GM21360 (cell line): ENCODE measurements at regions not wholly inside any gene's neighbourhood (a gene's known extent, or its start where the extent isn't known, plus 50 kb on each side); places are given as distances from the start of the nearest gene placed in this dataset.
A peak's percentile ranks its signal among the peaks of the same experiment; 100 is the strongest.

Experiments
- ATAC-seq: cut with Tn5 transposase; IDR thresholded peaks from one replicate; pipeline ENCODE4 v1.9.1; 2021; ENCODE audit warnings: mild to moderate bottlenecking, moderate library complexity; ENCODE audit not compliant: unreplicated experiment

DNA sequence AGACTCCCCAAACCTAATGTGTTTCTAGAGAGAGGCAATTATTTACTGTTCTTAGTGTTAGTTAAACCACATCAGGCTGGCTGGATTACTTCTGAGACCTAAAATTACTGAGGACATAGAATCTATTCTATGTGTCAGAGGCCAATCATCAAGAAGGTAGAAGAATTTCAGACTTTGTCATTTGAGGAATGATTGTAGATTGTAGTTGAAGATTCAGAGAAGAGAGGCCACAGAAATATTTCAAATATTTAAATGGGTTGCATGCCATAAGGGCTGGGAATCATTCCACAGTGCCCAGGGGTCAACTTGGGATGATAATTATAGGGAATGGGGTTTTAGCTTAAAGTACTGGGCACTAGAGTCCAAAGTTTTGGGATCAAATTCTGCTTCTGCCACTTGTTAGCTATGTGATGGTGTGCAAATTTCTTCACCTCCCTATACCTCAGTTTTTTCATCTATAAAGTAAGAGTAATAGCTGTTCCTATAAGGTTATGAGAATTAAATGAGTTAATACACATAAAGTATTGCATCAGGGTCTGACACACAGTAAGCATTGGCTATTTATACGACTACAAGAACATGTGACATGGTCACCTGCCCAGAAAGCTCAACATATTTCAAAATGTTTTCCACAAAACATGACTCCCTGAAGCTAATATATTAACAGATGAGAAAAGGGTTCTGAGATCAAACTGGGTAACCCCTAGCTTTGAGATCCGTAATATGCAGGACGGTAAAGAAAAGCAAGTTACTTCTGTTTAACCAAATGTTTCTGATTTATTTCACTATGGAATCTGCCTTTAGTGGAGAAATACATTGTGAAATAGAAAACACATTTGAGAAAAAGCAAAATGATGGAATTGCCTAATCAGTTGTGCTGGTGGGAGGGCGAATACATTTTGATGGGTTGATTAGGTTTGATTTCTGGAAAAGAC, 69.7 kb upstream of the SPAG17 start:
- no peak for ATAC-seq

GRCh38 chr1:118254001-118254400, 69.0 kb upstream of the SPAG17 start:
- no peak for ATAC-seq

- no peak for ATAC-seq
Measured at GRCh38 chr1:118253053-118253915, 68.3 kb upstream of the SPAG17 start.

- no peak for ATAC-seq
Measured at GRCh38 chr1:118252624-118253023, 67.6 kb upstream of the SPAG17 start.

DNA sequence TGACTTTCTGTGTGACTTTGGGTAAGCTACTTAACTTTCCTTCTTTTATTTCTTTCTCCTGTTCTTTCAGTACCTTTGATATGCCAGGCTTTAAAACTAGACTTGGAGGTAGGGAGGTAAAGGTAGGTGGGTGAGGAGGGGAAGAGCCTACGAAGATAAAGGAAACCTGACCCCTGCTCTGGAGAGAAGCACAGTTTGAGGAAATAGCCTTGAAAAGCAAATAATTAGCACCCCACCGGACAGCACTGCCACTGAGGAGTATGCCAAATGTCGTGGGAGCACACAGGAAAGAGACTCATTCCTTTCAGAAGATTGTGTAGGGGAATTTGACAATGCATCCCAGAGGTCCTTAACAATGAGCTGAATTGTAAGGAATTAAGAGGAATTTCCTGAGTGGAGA, 65.2 kb upstream of the SPAG17 start:
- no peak for ATAC-seq

DNA sequence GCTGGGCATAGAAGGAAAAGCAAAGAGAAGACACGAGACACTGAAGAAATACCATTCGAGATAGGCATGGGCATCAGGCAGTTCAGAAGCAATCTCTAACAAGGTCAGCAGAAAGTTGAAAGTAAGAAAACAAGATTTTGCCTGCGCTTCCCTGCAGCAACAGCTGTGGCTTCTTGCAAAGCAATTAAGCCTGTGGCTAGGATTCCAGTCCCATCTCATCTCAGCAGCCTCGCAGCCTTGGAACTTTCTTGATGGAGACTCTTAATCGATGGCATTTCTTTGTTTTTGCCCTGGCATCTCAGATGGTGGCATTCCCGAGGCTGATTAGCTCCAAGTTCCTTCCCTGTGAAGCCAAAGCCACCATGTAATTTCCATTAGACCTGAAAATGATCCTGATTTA, 64.6 kb upstream of the SPAG17 start:
- ATAC-seq = no peak

DNA sequence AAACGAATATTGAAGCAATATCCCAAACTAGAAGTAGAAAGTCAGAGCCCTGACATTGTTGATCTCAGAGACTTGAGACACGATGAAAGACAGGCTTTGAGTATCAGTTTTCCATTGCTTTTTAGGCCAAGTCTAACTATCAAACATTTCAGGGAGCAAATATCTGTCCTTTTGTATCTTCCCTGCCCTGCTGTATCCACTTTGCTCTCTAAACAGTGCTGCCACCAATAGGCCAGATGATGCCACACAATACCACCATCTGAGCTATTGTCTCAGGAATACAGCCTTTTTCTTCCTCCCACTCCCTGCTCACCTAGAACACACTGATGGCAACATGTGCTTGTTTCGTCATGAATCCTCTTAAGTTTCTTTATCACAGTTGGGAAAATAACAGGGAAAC, 62.6 kb upstream of the SPAG17 start:
- ATAC-seq = peak; percentile 63

DNA sequence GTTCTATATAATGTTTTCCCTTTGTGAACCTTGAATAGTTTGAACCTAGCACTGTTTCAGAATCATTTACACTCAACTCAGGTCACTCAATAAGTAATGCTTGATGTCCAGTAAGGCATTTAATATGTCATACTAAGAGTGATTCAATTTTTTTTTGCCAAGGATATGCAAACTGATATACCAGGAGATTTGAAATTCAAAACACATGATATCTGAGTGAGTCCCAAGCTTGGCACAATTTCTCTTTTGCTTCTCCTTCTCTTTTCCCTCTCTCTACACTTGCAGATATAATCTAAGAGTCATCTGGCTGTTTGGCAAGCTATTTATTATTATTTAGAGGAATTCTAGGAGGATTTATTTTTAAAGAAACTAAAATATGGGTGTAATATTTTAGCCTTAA, 61.6 kb upstream of the SPAG17 start:
- no peak for ATAC-seq

GRCh38 chr1:118244194-118244593, 59.2 kb upstream of the SPAG17 start:
- no peak for ATAC-seq

- ATAC-seq = no peak
Measured at GRCh38 chr1:118243269-118243668, 58.2 kb upstream of the SPAG17 start.
